ENCODE measurements at regions not wholly inside any gene's neighbourhood (a gene's known extent, or its start where the extent isn't known, plus 50 kb on each side); places are given as distances from the start of the nearest gene placed in this dataset.

GRCh38 chr3:25259871-25260270 is 168.2 kb upstream of the RARB start:
- WGBS (ENCODE audit: insufficient coverage): 73% methylated on average over 1 of the region's 3 CpGs
- TF ChIP-seq CTCF (IDR thresholded peaks at IDR 0.05): no peak

GRCh38 chr3:25262322-25262721 is 165.7 kb upstream of the RARB start:
- peaks cover 0 to 1% (median 0%) of the 10 kb centered on the region in 3 donors for H3K27me3 Mint-ChIP-seq (ENCODE audit: low read depth in 3 of 3)
- Histone ChIP-seq H3K36me3 (replicated peaks in 1 of 2; ENCODE audit: control insufficient read depth in 1 of 2, insufficient read depth in 2 of 2, low read length in 2 of 2) (no peaks in the 10 kb centered on the region), H3K27me3 (ENCODE audit: control insufficient read depth in 2 of 2, insufficient read depth in 2 of 2, low read length in 2 of 2) (no peaks in the 10 kb centered on the region), H3K4me2 (replicated peaks; ENCODE audit: extremely low read depth, low read length, poor library complexity, severe bottlenecking) (no peak overlapping the region), H3K9me3 (replicated peaks in 1 of 2; ENCODE audit: control insufficient read depth in 1 of 2, insufficient read depth in 1 of 2, low read length in 2 of 2) (peaks cover 8 to 10% of the 10 kb centered on the region in 2 donors), H4K20me1 (ENCODE audit: insufficient read depth, low read length) (no peaks in the 10 kb centered on the region), H3K4me1 (ENCODE audit: control insufficient read depth in 1 of 2, insufficient read depth in 2 of 2, low read length in 2 of 2) (no peaks in the 10 kb centered on the region), H3K27ac (ENCODE audit: low read depth in 1 of 2, low read length in 2 of 2) (no peak overlapping the region), H3K79me2 (ENCODE audit: insufficient read depth, low read length) (no peaks in the 10 kb centered on the region), H3K4me3 (replicated peaks in 1 of 3; ENCODE audit: low read depth in 2 of 3, low read length in 3 of 3) (no peak overlapping the region), H3K9ac (ENCODE audit: insufficient read depth, low read length, poor library complexity, severe bottlenecking) (no peak overlapping the region), H2AFZ (ENCODE audit: insufficient read depth, low read depth, low read length, poor library complexity, severe bottlenecking) (no peak overlapping the region)
- H3K9me3 Mint-ChIP-seq: peaks cover 0 to 19% (median 4%) of the 10 kb centered on the region in 7 donors
- H3K27ac Mint-ChIP-seq: no peak overlapping the region
- intact Hi-C loops (cut with micrococcal nuclease): no loop called here
- H3K4me1 Mint-ChIP-seq: no peaks in the 10 kb centered on the region
- TF ChIP-seq CTCF (IDR thresholded peaks at IDR 0.05): no peak
- H3K4me3 Mint-ChIP-seq: no peak overlapping the region
- no peak for DNase-seq
- 83% methylated on average over 5 of the region's 6 CpGs for WGBS (ENCODE audit: insufficient coverage)
- H3K36me3 Mint-ChIP-seq: no peaks in the 10 kb centered on the region

More at GRCh38 chr3:25259871-25260270, 168.2 kb upstream of the RARB start:
- DNase-seq: no peak
- no peaks in the 10 kb centered on the region for H3K4me1 Mint-ChIP-seq
- H3K36me3 Mint-ChIP-seq: no peaks in the 10 kb centered on the region
- no peaks in the 10 kb centered on the region for H3K27me3 ChIP-seq (ENCODE audit: control insufficient read depth in 2 of 2, insufficient read depth in 2 of 2, low read length in 2 of 2)
- no peaks in the 10 kb centered on the region for H3K36me3 ChIP-seq (replicated peaks in 1 of 2; ENCODE audit: control insufficient read depth in 1 of 2, insufficient read depth in 2 of 2, low read length in 2 of 2)
- H3K4me3 ChIP-seq (replicated peaks in 1 of 3; ENCODE audit: low read depth in 2 of 3, low read length in 3 of 3): no peak overlapping the region
- no peaks in the 10 kb centered on the region for H3K4me1 ChIP-seq (ENCODE audit: control insufficient read depth in 1 of 2, insufficient read depth in 2 of 2, low read length in 2 of 2)
- peaks cover 0 to 1% (median 0%) of the 10 kb centered on the region in 3 donors for H3K27me3 Mint-ChIP-seq (ENCODE audit: low read depth in 3 of 3)
- H3K79me2 ChIP-seq (ENCODE audit: insufficient read depth, low read length): no peaks in the 10 kb centered on the region
- peaks cover 0 to 3% of the 10 kb centered on the region in 2 donors for H3K9me3 ChIP-seq (replicated peaks in 1 of 2; ENCODE audit: control insufficient read depth in 1 of 2, insufficient read depth in 1 of 2, low read length in 2 of 2)
- no peak overlapping the region for H3K27ac ChIP-seq (ENCODE audit: low read depth in 1 of 2, low read length in 2 of 2)
- H3K9ac ChIP-seq (ENCODE audit: insufficient read depth, low read length, poor library complexity, severe bottlenecking): no peak overlapping the region
- H3K4me3 Mint-ChIP-seq: no peak overlapping the region
- no peak overlapping the region for H3K27ac Mint-ChIP-seq
- H3K9me3 Mint-ChIP-seq: peaks cover 0 to 18% (median 4%) of the 10 kb centered on the region in 7 donors
- intact Hi-C loops (cut with micrococcal nuclease): no loop called here
- no peak overlapping the region for H3K4me2 ChIP-seq (replicated peaks; ENCODE audit: extremely low read depth, low read length, poor library complexity, severe bottlenecking)
- H4K20me1 ChIP-seq (ENCODE audit: insufficient read depth, low read length): no peaks in the 10 kb centered on the region
- no peak overlapping the region for H2AFZ ChIP-seq (ENCODE audit: insufficient read depth, low read depth, low read length, poor library complexity, severe bottlenecking)

Measured in CD14-positive monocyte (primary cell).